Endodermal cell (in vitro differentiated cells): ENCODE measurements at regions not wholly inside any gene's neighbourhood (a gene's known extent, or its start where the extent isn't known, plus 50 kb on each side); places are given as distances from the start of the nearest gene placed in this dataset.

Experiments
- DNase-seq: peaks from one replicate; pipeline ENCODE4 v3.0.0-alpha.2; 2017
- H3K27ac ChIP-seq: 2 replicates; pipeline ENCODE4 v1.5.1; 2013; ENCODE audit warnings: mild to moderate bottlenecking, low read depth, low read length, moderate library complexity
- H3K27me3 ChIP-seq: 2 replicates; pipeline ENCODE4 v1.6.1; 2013; ENCODE audit warnings: mild to moderate bottlenecking, low read length, moderate library complexity; ENCODE audit not compliant: insufficient read depth, control insufficient read depth, poor library complexity, severe bottlenecking
- H3K36me3 ChIP-seq: 2 replicates; pipeline ENCODE4 v1.7.0; 2013; ENCODE audit warnings: mild to moderate bottlenecking, low read length, moderate library complexity; ENCODE audit not compliant: control insufficient read depth, insufficient read depth
- H3K4me1 ChIP-seq: one replicate; pipeline ENCODE4 v1.7.0; 2013; ENCODE audit warnings: low read length; ENCODE audit not compliant: control insufficient read depth, insufficient read depth
- H3K4me3 ChIP-seq: 2 replicates; pipeline ENCODE4 v1.5.1; 2013; ENCODE audit warnings: mild to moderate bottlenecking, low read length, moderate library complexity
- H3K9ac ChIP-seq: 2 replicates; pipeline ENCODE4 v1.6.1; 2013; ENCODE audit warnings: mild to moderate bottlenecking, low read length, moderate library complexity; ENCODE audit not compliant: poor library complexity, severe bottlenecking; ENCODE audit errors: extremely low read depth
- H3K9me3 ChIP-seq: 2 replicates; pipeline ENCODE4 v1.6.1; 2013; ENCODE audit warnings: mild to moderate bottlenecking, low read length, moderate library complexity; ENCODE audit not compliant: control insufficient read depth
- H3K27ac Mint-ChIP-seq: 2 replicates; pipeline ENCODE4 v1.8.0; 2020; ENCODE audit warnings: mixed read lengths
- H3K27me3 Mint-ChIP-seq: 2 replicates; pipeline ENCODE4 v1.8.0; 2021; ENCODE audit warnings: mild to moderate bottlenecking, mixed read lengths; ENCODE audit not compliant: insufficient read depth
- H3K36me3 Mint-ChIP-seq: 2 replicates; pipeline ENCODE4 v1.8.0; 2020; ENCODE audit warnings: low read depth, mixed read lengths
- H3K4me1 Mint-ChIP-seq: 2 replicates; pipeline ENCODE4 v1.8.0; 2020; ENCODE audit warnings: mixed read lengths
- H3K4me3 Mint-ChIP-seq: 2 replicates; pipeline ENCODE4 v1.8.0; 2020; ENCODE audit warnings: mild to moderate bottlenecking, moderate library complexity, mixed read lengths
- H3K9me3 Mint-ChIP-seq: 2 replicates; pipeline ENCODE4 v1.8.0; 2020; ENCODE audit warnings: mild to moderate bottlenecking, mixed read lengths
- WGBS, 2 experiments: methylation state at CpG; one replicate each; pipeline versions ENCODE4 v1.1.5 to v1.1.7; 2013; ENCODE audit warnings: missing lambda C conversion rate in 2 of 2, mixed read lengths in 1 of 2; ENCODE audit not compliant: insufficient coverage in 1 of 2, insufficient read length in 1 of 2; 5-methylcytosine and 5-hydroxymethylcytosine counted together
- TF ChIP-seq, protein P1 (sequence below): fragments of 200-600 bp; sonication (generic); conservative IDR thresholded peaks from 2 replicates; pipeline ENCODE4 v1.5.0; 2021; ENCODE audit warnings: antibody characterized with exemption, mild to moderate bottlenecking

DNA sequence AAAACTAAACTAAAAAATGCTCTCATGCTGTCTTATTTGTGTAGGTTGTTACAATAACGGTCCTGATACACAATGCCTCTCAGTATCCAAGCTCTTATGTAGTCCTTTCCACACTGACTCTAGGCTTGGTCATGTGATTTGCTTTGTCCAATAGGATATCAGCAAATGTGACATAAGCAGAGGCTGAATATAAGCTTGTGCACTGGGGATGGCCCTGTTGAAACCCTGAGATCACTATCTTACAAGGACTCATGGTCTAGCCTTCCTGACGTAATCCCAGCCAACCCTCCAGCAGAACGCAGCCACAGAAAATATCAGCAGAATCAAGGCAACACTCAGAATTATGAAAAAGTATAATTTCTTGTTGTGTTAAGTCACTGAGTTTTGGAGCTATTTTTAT lies 145.1 kb upstream of the CCN2 start:
- Mint-ChIP-seq H3K9me3 (peaks cover 7% of the 10 kb centered on the region), H3K4me3 (no peak overlapping the region), H3K4me1 (no peaks in the 10 kb centered on the region), H3K27ac (no peak overlapping the region), H3K27me3 (no peaks in the 10 kb centered on the region), H3K36me3 (no peaks in the 10 kb centered on the region)
- TF ChIP-seq, protein P1, sequence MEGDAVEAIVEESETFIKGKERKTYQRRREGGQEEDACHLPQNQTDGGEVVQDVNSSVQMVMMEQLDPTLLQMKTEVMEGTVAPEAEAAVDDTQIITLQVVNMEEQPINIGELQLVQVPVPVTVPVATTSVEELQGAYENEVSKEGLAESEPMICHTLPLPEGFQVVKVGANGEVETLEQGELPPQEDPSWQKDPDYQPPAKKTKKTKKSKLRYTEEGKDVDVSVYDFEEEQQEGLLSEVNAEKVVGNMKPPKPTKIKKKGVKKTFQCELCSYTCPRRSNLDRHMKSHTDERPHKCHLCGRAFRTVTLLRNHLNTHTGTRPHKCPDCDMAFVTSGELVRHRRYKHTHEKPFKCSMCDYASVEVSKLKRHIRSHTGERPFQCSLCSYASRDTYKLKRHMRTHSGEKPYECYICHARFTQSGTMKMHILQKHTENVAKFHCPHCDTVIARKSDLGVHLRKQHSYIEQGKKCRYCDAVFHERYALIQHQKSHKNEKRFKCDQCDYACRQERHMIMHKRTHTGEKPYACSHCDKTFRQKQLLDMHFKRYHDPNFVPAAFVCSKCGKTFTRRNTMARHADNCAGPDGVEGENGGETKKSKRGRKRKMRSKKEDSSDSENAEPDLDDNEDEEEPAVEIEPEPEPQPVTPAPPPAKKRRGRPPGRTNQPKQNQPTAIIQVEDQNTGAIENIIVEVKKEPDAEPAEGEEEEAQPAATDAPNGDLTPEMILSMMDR, result no peak
- 92% methylated on average over 3 of the region's 3 CpGs; no CpG with 5 or more reads in 1 of the 2 experiments for WGBS, 2 experiments
- no peaks in the 10 kb centered on the region for H3K4me1 ChIP-seq
- no peaks in the 10 kb centered on the region for H3K36me3 ChIP-seq
- H3K27me3 ChIP-seq, result no peaks in the 10 kb centered on the region
- H3K27ac ChIP-seq, result no peak overlapping the region
- no peak overlapping the region for H3K4me3 ChIP-seq
- no peaks in the 10 kb centered on the region for H3K9me3 ChIP-seq
- H3K9ac ChIP-seq, result no peak overlapping the region
- DNase-seq, result no peak

DNA sequence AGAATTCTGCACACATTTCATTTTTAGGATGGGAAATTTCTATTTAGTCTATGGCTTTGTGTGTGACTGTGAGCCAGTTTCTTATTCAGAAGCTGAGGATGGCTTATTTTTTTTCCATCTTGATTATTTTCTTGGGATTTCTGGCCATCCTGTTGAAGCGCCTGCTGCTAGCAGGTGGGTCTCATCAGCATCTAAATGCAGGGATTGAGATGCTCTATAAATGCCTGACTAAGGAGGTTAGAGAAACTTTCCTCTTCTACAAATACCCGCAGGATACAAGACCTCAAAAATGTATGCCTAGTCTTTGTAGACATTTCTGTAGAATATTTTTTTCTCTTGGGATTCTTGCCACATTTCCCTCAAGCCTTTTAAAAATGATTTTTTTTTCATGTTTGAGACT lies 138.0 kb upstream of the CCN2 start:
- H3K36me3 Mint-ChIP-seq, result no peaks in the 10 kb centered on the region
- H3K36me3 ChIP-seq, result no peaks in the 10 kb centered on the region
- no peaks in the 10 kb centered on the region for H3K9me3 ChIP-seq
- H3K9me3 Mint-ChIP-seq, result peaks cover under 1% of the 10 kb centered on the region
- H3K4me1 Mint-ChIP-seq, result no peaks in the 10 kb centered on the region
- no peaks in the 10 kb centered on the region for H3K27me3 ChIP-seq
- WGBS, 2 experiments, result 80% methylated on average over 2 of the region's 2 CpGs; no CpG with 5 or more reads in 1 of the 2 experiments
- H3K4me3 Mint-ChIP-seq, result no peak overlapping the region
- no peak overlapping the region for H3K4me3 ChIP-seq
- TF ChIP-seq, protein P1, result no peak
- no peak overlapping the region for H3K27ac Mint-ChIP-seq
- no peaks in the 10 kb centered on the region for H3K27me3 Mint-ChIP-seq
- H3K4me1 ChIP-seq, result no peaks in the 10 kb centered on the region
- H3K9ac ChIP-seq, result no peak overlapping the region
- no peak overlapping the region for H3K27ac ChIP-seq
- no peak for DNase-seq

DNA sequence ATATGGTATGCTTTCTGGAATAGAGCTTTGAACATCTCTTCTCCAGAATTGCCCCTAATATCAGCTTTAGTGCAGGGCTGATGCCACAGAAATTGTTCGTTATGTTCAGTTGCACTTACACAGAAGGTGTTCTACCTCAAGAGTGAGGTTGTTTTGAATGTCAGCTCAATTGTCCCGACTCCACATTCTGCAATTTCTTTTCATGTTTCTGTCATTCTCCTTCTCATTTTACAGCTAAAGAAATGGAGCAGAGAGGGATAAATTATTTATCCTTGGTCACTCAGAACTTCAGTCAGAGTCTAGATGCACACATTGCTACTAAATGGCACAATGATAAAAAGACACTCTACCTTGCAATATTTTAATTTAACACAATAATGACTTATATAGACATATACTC lies 137.0 kb upstream of the CCN2 start:
- Histone ChIP-seq H3K27me3 (no peaks in the 10 kb centered on the region), H3K27ac (no peak overlapping the region), H3K9me3 (no peaks in the 10 kb centered on the region), H3K4me3 (no peak overlapping the region), H3K36me3 (no peaks in the 10 kb centered on the region), H3K9ac (no peak overlapping the region), H3K4me1 (no peaks in the 10 kb centered on the region)
- Mint-ChIP-seq H3K4me3 (no peak overlapping the region), H3K4me1 (no peaks in the 10 kb centered on the region), H3K36me3 (no peaks in the 10 kb centered on the region), H3K27ac (no peak overlapping the region), H3K9me3 (no peaks in the 10 kb centered on the region), H3K27me3 (no peaks in the 10 kb centered on the region)
- DNase-seq, result no peak
- TF ChIP-seq, protein P1, result no peak
- WGBS, 2 experiments, result 87 to 92% methylated on average over 2 of the region's 2 CpGs
